ENCODE measurements at regions not wholly inside any gene's neighbourhood (a gene's known extent, or its start where the extent isn't known, plus 50 kb on each side); places are given as distances from the start of the nearest gene placed in this dataset.
A peak's percentile ranks its signal among the peaks of the same experiment; 100 is the strongest.
"Not testable (repeated sequence)": the region's sequence is repeated elsewhere in the genome, so short reads cannot be mapped to it uniquely, and the experiment has no call there.

DNA sequence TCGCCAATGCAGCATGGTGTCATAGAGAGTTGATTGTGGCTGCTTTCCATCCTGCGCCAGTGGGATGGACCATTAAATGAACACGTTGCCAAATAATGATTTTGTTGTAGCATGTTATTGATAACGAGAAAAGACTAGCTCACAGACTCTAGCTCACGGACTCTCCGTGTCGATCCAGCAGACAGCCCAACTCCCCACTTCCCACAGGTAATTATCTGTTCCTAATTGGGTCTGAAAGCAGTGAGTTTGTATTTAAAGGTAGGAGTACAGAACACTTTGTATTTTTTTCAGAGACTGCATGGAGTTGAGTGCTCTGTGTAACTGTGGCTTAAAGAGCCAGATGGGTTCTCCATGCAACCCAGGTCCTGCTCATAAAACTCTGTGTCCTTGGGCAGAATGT lies 1250.5 kb downstream of the TYW1 start:
- no peak for DNase-seq (ENCODE audit: low read depth, low spot score)
- in situ Hi-C loops (cut with HindIII; ENCODE audit: low pct_unique_long_range_greater_than_20kb, low sequenced_read_pairs) = no loop called here

DNA sequence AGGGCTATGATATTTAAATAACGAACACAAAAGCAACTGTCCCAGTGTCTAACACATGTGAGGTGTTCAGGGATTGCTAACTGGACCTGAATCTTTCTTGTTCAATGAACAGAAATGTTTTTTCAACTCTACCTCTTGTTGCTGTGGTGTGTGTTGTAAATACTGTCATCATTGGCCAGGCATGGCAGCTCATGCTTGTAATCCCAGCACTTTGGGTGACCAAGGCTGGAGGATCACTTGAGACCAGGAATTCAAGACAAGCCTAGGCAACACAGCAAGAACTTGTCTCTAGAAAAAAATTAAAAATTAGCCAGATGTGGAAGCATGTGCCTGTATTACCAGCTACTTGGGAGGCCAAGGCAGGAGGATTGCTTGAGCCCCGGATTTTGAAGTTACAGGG lies 1250.9 kb downstream of the TYW1 start:
- DNase-seq (ENCODE audit: low read depth, low spot score) = no peak
- in situ Hi-C loops (cut with HindIII; ENCODE audit: low pct_unique_long_range_greater_than_20kb, low sequenced_read_pairs) = no loop called here

DNA sequence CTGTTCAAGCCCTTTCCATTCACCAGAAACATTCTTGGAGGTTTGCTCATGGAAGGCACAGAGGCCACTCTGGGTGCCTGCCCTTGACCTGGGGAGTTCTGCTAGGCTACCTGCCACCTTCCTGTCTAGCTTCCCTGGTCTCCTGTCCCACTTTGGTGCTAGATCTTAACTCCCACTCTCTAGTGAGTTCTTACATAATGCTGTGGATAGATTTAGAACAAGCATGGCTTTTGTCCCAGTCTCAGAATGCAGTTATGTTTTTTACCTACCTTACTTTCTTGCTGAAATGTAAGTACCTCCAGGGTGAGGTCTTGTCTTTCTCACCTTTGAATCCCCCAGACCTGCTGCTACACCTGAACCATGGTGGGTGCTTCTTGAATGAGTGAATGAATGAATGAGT lies 1252.3 kb downstream of the TYW1 start:
- no peak for DNase-seq (ENCODE audit: low read depth, low spot score)
- in situ Hi-C loops (cut with HindIII; ENCODE audit: low pct_unique_long_range_greater_than_20kb, low sequenced_read_pairs) = no loop called here

DNA sequence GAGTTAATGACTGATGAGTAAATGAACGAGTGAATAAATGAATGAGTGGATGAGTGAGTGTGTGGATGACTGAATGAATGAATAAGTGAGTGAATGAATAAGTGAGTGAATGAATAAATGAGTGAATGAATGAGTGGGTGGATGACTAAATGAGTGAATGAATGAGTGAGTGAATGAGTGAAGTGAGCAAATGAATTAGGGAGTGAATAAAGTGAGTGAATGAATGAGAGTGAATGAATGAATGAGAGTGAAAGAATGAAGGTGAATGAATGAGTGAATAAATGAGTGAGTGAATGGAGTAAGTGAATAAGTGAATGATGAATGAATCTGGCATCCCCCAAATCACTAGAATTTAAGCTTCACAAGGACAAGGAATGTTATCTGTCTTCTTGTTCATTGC lies 1253.0 kb downstream of the TYW1 start:
- no peak for DNase-seq (ENCODE audit: low read depth, low spot score)
- in situ Hi-C loops (cut with HindIII; ENCODE audit: low pct_unique_long_range_greater_than_20kb, low sequenced_read_pairs) = no loop called here

- in situ Hi-C loops (cut with HindIII; ENCODE audit: low pct_unique_long_range_greater_than_20kb, low sequenced_read_pairs) = no loop called here
- peak; percentile 21 for DNase-seq (ENCODE audit: low read depth, low spot score)
These were observed 1253.5 kb downstream of the TYW1 start for GRCh38 chr7:68250143-68250542.

GRCh38 chr7:68254815-68255214 lies 1258.2 kb downstream of the TYW1 start:
- DNase-seq (ENCODE audit: low read depth, low spot score); in situ Hi-C loops (cut with HindIII; ENCODE audit: low pct_unique_long_range_greater_than_20kb, low sequenced_read_pairs): not testable (repeated sequence)

GRCh38 chr7:68256295-68256694 lies 1259.7 kb downstream of the TYW1 start:
- in situ Hi-C loops (cut with HindIII; ENCODE audit: low pct_unique_long_range_greater_than_20kb, low sequenced_read_pairs) = no loop called here
- no peak for DNase-seq (ENCODE audit: low read depth, low spot score)

DNA sequence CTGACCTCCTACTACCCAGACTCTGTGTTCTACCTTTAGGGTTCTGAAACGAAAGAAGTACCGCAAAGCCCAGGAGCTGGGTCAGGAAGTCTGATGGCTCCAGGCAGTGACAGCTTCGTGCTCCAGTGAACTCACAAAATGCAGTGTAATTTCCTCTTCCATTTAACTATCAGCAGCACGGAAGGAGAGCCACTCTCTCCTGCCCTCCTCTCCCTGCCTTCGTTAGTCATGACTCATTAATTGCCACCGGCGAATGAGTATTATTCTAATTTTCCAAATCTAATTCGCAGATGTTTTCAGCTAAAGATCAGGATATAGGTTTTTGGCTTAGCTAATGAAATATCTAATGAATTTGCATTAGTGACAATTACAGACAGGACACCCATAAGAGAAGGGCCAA lies 1262.0 kb downstream of the TYW1 start:
- DNase-seq (ENCODE audit: low read depth, low spot score) = no peak
- in situ Hi-C loops (cut with HindIII; ENCODE audit: low pct_unique_long_range_greater_than_20kb, low sequenced_read_pairs) = no loop called here

- no peak for DNase-seq (ENCODE audit: low read depth, low spot score)
- in situ Hi-C loops (cut with HindIII; ENCODE audit: low pct_unique_long_range_greater_than_20kb, low sequenced_read_pairs) = no loop called here
These were observed 1268.6 kb downstream of the TYW1 start for GRCh38 chr7:68265258-68265657.

DNA sequence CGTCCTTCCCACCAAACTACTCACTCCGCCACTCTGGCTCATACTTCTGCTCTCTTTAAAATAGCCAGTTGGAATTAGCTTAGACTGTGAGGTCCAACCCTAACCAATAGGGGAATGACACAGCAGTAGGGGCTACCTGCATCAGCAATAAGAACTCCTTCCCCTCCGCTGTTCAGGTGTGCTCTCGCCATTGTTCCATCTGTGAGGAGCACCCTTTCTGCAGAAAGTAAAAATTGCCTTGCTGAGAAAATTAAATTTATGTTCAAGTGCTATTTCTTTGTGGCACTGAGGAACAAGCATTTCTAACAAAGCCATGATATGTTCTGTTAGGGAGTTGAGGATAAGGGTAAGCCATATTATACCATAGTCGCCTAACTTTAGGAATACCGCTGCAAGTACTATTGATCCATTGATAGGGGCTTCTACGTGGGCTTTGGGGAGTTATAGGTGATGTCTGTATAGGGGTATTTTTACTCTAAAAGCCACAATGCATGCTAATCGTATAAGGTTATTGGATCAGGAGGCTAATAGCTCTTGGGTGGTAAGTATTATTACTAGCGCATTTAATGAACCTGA lies 1269.5 kb downstream of the TYW1 start:
- no peak for DNase-seq (ENCODE audit: low read depth, low spot score)
- in situ Hi-C loops (cut with HindIII; ENCODE audit: low pct_unique_long_range_greater_than_20kb, low sequenced_read_pairs) = no loop called here

DNA sequence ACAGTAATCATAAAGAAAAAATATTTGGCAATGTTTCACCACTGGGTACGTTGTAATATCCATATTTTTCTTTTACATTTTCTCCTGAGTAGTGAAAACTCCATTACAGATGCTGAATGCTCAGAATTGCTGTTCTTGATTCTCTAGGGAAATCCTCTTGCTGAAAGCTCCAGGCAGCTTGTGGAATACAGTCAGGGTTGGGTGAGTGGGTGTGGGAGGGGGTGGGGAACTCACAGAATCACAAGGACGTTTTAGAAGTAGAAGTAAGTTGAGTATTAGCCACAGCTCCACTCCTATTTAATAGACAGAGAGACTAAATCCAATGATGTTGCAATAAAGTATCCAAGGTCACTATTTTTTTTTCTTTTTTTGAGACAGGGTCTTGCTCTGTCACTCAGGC lies 1270.9 kb downstream of the TYW1 start:
- DNase-seq (ENCODE audit: low read depth, low spot score) = no peak
- in situ Hi-C loops (cut with HindIII; ENCODE audit: low pct_unique_long_range_greater_than_20kb, low sequenced_read_pairs) = no loop called here

DNA sequence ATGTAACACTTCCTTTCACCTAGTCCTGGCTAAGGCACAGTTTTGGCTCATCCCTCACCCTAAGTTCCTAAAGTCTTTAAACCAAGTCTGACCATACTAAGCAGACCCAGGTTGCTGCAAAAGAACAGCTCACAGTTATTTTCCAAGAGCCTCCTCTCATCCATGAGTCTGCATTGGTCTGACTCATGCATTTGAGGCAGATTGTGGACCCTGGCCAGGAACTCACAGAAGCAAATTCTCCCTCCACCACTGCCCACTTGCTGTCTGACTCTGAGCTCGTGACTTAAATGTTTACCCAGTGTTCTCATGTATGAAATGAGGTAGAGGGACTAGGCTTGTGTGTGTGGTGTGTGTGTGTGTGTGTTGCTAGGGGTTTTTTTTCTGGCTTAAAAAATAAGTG lies 1272.8 kb downstream of the TYW1 start:
- DNase-seq (ENCODE audit: low read depth, low spot score) = no peak
- in situ Hi-C loops (cut with HindIII; ENCODE audit: low pct_unique_long_range_greater_than_20kb, low sequenced_read_pairs) = no loop called here

GRCh38 chr7:68272507-68272906 lies 1275.9 kb downstream of the TYW1 start:
- DNase-seq (ENCODE audit: low read depth, low spot score) = no peak
- in situ Hi-C loops (cut with HindIII; ENCODE audit: low pct_unique_long_range_greater_than_20kb, low sequenced_read_pairs) = no loop called here

DNA sequence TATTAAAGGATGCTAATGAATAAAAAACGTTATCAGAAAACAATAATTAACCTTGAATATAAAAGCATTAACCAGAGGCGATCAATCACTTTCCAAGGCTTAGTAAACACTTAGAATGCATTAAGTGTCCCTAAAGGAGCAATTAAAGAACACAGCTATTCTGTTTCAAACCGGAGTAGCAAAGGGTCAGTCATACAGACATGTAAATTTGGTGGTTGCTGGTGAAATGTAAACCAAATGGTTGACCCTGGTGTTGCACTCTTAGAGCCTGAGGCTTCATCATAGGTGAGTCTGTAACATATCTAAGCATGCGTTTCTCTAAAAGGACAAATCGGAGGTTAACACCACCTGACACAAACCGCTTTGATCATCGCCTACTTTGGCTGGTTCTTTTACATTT lies 1280.1 kb downstream of the TYW1 start:
- in situ Hi-C loops (cut with HindIII; ENCODE audit: low pct_unique_long_range_greater_than_20kb, low sequenced_read_pairs) = no loop called here
- DNase-seq (ENCODE audit: low read depth, low spot score) = no peak

GRCh38 chr7:68279827-68280400 lies 1283.3 kb downstream of the TYW1 start:
- DNase-seq (ENCODE audit: low read depth, low spot score) = no peak
- in situ Hi-C loops (cut with HindIII; ENCODE audit: low pct_unique_long_range_greater_than_20kb, low sequenced_read_pairs) = no loop called here

- DNase-seq (ENCODE audit: low read depth, low spot score) = no peak
- in situ Hi-C loops (cut with HindIII; ENCODE audit: low pct_unique_long_range_greater_than_20kb, low sequenced_read_pairs) = no loop called here
These were observed 1284.3 kb downstream of the TYW1 start for GRCh38 chr7:68280931-68281330.

DNA sequence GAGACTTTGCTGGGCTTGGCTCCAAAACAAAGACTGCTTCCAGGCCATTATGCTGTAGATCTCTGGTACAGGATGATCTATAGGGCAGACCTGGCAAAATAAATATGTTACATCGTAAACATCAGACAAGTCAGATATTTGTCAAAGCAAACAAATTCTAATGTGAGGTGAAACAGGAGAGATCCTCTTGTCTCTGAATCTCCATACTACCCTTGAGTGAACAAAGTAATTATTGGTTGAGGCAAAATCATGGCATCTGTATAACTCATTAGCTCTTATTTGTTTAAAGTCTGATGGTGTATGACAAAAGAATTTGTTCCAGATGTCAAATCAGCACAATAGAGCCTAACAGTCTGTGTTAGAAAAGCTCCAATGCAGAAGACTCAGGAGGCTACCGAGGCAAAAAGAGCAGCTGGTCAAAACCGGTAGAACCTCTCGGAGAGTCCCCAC lies 1291.5 kb downstream of the TYW1 start:
- DNase-seq (ENCODE audit: low read depth, low spot score) = no peak
- in situ Hi-C loops (cut with HindIII; ENCODE audit: low pct_unique_long_range_greater_than_20kb, low sequenced_read_pairs) = no loop called here

DNA sequence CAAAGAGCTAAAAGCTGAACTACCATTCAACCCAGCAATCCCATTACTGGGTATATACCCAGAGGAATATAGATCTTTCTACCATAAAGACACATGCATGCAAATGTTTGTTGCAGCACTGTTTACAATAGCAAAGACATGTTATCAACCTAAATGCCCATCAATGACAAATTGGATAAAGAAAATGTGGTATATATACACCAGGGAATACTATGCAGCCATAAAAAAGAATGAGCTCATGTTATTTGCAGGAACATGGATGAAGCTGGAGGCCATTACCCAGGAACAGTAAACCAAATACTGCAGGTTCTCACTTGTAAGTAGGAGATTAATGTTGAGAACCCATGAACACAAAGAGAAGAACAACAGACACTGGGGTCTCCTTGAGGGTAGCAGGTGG lies 1295.1 kb downstream of the TYW1 start:
- in situ Hi-C loops (cut with HindIII; ENCODE audit: low pct_unique_long_range_greater_than_20kb, low sequenced_read_pairs) = no loop called here
- no peak for DNase-seq (ENCODE audit: low read depth, low spot score)

DNA sequence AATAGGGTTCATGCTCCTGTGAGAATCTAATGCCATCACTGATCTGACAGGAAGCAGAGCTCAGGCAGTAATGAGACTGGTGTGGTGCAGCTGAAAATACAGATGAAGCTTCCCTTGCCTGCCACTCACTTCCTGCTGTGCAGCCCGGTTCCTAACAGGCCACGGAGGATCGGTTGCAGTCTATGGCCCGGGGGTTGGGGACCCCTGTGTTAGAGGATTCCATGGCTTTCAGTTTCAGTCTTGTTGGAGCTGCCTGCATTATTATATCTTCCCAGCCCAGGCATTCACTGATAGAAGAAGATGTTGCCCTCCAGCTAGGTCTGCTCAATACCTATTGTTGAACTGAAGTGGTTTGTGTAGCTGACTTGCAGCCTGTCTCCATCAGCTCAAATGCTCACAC lies 1298.8 kb downstream of the TYW1 start:
- in situ Hi-C loops (cut with HindIII; ENCODE audit: low pct_unique_long_range_greater_than_20kb, low sequenced_read_pairs) = no loop called here
- DNase-seq (ENCODE audit: low read depth, low spot score) = no peak

GRCh38 chr7:68304536-68304935 lies 1293.7 kb upstream of the AUTS2 start:
- DNase-seq (ENCODE audit: low read depth, low spot score) = no peak

More at GRCh38 chr7:68304536-68304935, 1293.7 kb upstream of the AUTS2 start:
- in situ Hi-C loops (cut with HindIII; ENCODE audit: low pct_unique_long_range_greater_than_20kb, low sequenced_read_pairs) = no loop called here
